Hepatocyte (in vitro differentiated cells): ENCODE measurements at regions not wholly inside any gene's neighbourhood (a gene's known extent, or its start where the extent isn't known, plus 50 kb on each side); places are given as distances from the start of the nearest gene placed in this dataset.

Experiments used
- DNase-seq: peaks from one replicate; pipeline ENCODE4 v3.0.0-alpha.2; 2016; ENCODE audit warnings: low spot score
- H2AFZ ChIP-seq: fragments of 200-600 bp; sonication (generic); 2 replicates; pipeline ENCODE4 v1.6.0; 2016; ENCODE audit warnings: antibody characterized with exemption, mild to moderate bottlenecking
- H3K27ac ChIP-seq: fragments of 200-600 bp; sonication (generic); 2 replicates; pipeline ENCODE4 v1.5.1; 2016; ENCODE audit warnings: mild to moderate bottlenecking
- H3K27me3 ChIP-seq: fragments of 200-600 bp; sonication (generic); 2 replicates; pipeline ENCODE4 v1.6.1; 2016
- H3K36me3 ChIP-seq: fragments of 200-600 bp; sonication (generic); replicated peaks from 2 replicates; pipeline ENCODE4 v1.5.1; 2016; ENCODE audit warnings: low read depth; ENCODE audit not compliant: insufficient read depth
- H3K4me1 ChIP-seq: fragments of 200-600 bp; sonication (generic); 2 replicates; pipeline ENCODE4 v1.5.1; 2016; ENCODE audit warnings: mild to moderate bottlenecking, moderate library complexity; ENCODE audit not compliant: insufficient read depth
- H3K4me2 ChIP-seq: fragments of 200-600 bp; sonication (generic); 2 replicates; pipeline ENCODE4 v1.6.0; 2016
- H3K4me3 ChIP-seq: fragments of 200-600 bp; sonication (generic); 2 replicates; pipeline ENCODE4 v1.5.1; 2016; ENCODE audit warnings: mild to moderate bottlenecking
- H3K79me2 ChIP-seq: fragments of 200-600 bp; sonication (generic); 2 replicates; pipeline ENCODE4 v1.6.0; 2017; ENCODE audit warnings: mild to moderate bottlenecking
- H3K9me2 ChIP-seq: fragments of 200-600 bp; sonication (generic); replicated peaks from 2 replicates; pipeline ENCODE4 v1.6.0; 2017; ENCODE audit warnings: mild to moderate bottlenecking; ENCODE audit not compliant: insufficient read depth
- H3K9me3 ChIP-seq: fragments of 200-600 bp; sonication (generic); 2 replicates; pipeline ENCODE4 v1.5.1; 2016; ENCODE audit warnings: low read depth, mild to moderate bottlenecking
- H4K20me1 ChIP-seq: fragments of 200-600 bp; sonication (generic); 2 replicates; pipeline ENCODE4 v1.6.0; 2016; ENCODE audit warnings: mild to moderate bottlenecking; ENCODE audit not compliant: insufficient read depth, poor library complexity, severe bottlenecking
- CTCF ChIP-seq: fragments of 200-600 bp; sonication (generic); IDR thresholded peaks from 2 replicates; pipeline ENCODE4 v1.5.1; 2016; ENCODE audit warnings: antibody characterized with exemption, mild to moderate bottlenecking; ENCODE audit not compliant: poor library complexity
- EZH2 ChIP-seq: fragments of 200-600 bp; sonication (generic); IDR thresholded peaks from 2 replicates; pipeline ENCODE4 v1.6.1; 2016; ENCODE audit warnings: antibody characterized with exemption, mild to moderate bottlenecking, borderline replicate concordance
- EZH2phosphoT487 ChIP-seq: fragments of 200-600 bp; sonication (generic); IDR thresholded peaks from one replicate; pipeline ENCODE4 v1.6.1; 2018; ENCODE audit warnings: antibody characterized with exemption, mild to moderate bottlenecking, low read depth, moderate library complexity; ENCODE audit not compliant: unreplicated experiment, severe bottlenecking
- WGBS: methylation state at CpG from one replicate; pipeline ENCODE4 v1.1.6; 2016; ENCODE audit warnings: low lambda C conversion rate; ENCODE audit errors: missing lambda C conversion rate; 5-methylcytosine and 5-hydroxymethylcytosine counted together

DNA sequence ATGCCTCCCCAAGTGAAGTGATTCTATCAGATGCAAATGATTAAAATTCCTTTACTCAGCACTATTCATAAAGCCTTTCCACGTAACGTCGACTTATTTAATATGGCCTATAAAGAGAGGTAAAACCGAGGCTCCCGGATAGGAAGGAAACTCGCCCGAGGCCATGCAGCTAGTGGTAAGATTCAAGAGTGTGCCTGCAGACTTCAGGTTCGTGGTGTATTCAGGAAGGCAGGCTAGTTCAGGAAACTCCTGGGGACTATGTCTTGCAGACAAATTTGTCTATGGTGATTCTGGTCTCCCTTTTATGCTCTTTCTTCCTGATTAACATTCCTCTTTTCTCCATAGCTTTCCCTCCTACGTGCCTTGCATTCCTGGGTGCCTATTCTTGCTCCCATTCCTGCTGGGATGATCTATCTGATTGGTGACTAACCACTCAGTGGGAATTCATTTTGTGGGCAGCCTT lies 150.7 kb downstream of the SST start:
- Histone ChIP-seq H3K4me3 (no peak overlapping the region), H3K4me1 (peaks cover 19% of the 10 kb centered on the region), H3K27ac (no peak overlapping the region), H3K9me2 (no peaks in the 10 kb centered on the region), H3K9me3 (no peaks in the 10 kb centered on the region), H3K27me3 (no peaks in the 10 kb centered on the region), H3K79me2 (no peaks in the 10 kb centered on the region), H4K20me1 (no peaks in the 10 kb centered on the region), H3K36me3 (no peaks in the 10 kb centered on the region), H2AFZ (no peak overlapping the region), H3K4me2 (no peak overlapping the region)
- TF ChIP-seq CTCF, result no peak
- TF ChIP-seq EZH2, result no peak
- 59% methylated on average over 9 of the region's 9 CpGs for WGBS
- DNase-seq, result no peak

- no peaks in the 10 kb centered on the region for H3K36me3 ChIP-seq
- H3K9me2 ChIP-seq, result no peaks in the 10 kb centered on the region
- H3K4me3 ChIP-seq, result no peak overlapping the region
- H2AFZ ChIP-seq, result no peak overlapping the region
- H3K79me2 ChIP-seq, result no peaks in the 10 kb centered on the region
- H3K4me1 ChIP-seq, result peaks cover 19% of the 10 kb centered on the region
- H3K9me3 ChIP-seq, result no peaks in the 10 kb centered on the region
- TF ChIP-seq EZH2 (no peak), EZH2phosphoT487 (no peak), CTCF (no peak)
- no peak for DNase-seq
- no peaks in the 10 kb centered on the region for H4K20me1 ChIP-seq
- H3K4me2 ChIP-seq, result no peak overlapping the region
- WGBS, result 78% methylated on average over 3 of the region's 3 CpGs
- H3K27ac ChIP-seq, result no peak overlapping the region
- no peaks in the 10 kb centered on the region for H3K27me3 ChIP-seq
These were observed 150.4 kb downstream of the RTP4 start for GRCh38 chr3:187518616-187519015.

DNA sequence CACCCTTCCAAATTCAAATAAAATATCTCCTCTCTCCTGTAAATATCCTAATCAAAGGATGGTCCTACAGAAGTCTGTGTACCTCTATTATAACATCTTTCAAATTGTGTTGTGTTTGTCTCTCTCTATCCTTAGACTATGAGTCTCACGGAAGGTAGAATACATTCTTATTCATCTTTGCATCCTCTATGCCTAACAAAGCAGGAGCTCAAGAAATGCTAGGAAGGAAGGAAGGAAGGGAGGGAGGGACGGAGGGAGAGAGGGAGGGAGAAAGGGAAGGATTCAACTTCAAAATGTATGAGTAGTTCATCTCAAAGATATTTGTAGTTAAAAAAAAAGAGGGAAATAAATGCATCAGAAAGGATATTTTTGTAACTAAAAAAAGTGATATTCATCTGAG lies 150.0 kb downstream of the RTP4 start:
- H3K9me2 ChIP-seq, result no peaks in the 10 kb centered on the region
- H3K36me3 ChIP-seq, result no peaks in the 10 kb centered on the region
- H3K4me2 ChIP-seq, result no peak overlapping the region
- TF ChIP-seq CTCF (no peak), EZH2 (no peak), EZH2phosphoT487 (no peak)
- no peaks in the 10 kb centered on the region for H3K27me3 ChIP-seq
- H4K20me1 ChIP-seq, result no peaks in the 10 kb centered on the region
- H3K79me2 ChIP-seq, result no peaks in the 10 kb centered on the region
- H3K9me3 ChIP-seq, result no peaks in the 10 kb centered on the region
- H2AFZ ChIP-seq, result no peak overlapping the region
- no peak overlapping the region for H3K4me3 ChIP-seq
- 82% methylated on average over 2 of the region's 2 CpGs for WGBS
- no peak for DNase-seq
- no peak overlapping the region for H3K27ac ChIP-seq
- peaks cover 19% of the 10 kb centered on the region for H3K4me1 ChIP-seq
